Endothelial cell of umbilical vein (primary cell): ENCODE measurements at regions not wholly inside any gene's neighbourhood (a gene's known extent, or its start where the extent isn't known, plus 50 kb on each side); places are given as distances from the start of the nearest gene placed in this dataset.
A peak's percentile ranks its signal among the peaks of the same experiment; 100 is the strongest.

Experiments used
- BruUV-seq: library from RNA; stranded (reverse); fragments of 400-500 nt; replicated peaks from 2 replicates; lab custom pipeline; 2021; lab: Mats Ljungman, UMichigan
- CTCF ChIA-PET: fragments of 300-600, 350-600 bp; sonication (Branson Sonifier 250); formaldehyde crosslinking; loops from one replicate; lab custom pipeline; 2021; ENCODE audit warnings: antibody characterized with exemption, inconsistent platforms; lab: Charles Lee
- POLR2A ChIA-PET: fragments of 300-600, 350-600 bp; sonication (Branson Sonifier 250); formaldehyde crosslinking; loops from one replicate; lab custom pipeline; 2021; ENCODE audit warnings: antibody characterized with exemption, inconsistent platforms; lab: Charles Lee
- DNase-seq: peaks from one replicate; pipeline ENCODE4 v3.0.0-alpha.2; 2011; ENCODE audit warnings: low read depth, low spot score
- FAIRE-seq: peaks from 2 replicates; lab custom pipeline; 2011; peaks lifted over from hg19 to GRCh38; lab: Jason Lieb, UNC
- H2AFZ ChIP-seq: 2 replicates; pipeline ENCODE4 v1.6.0; 2012; ENCODE audit warnings: low read depth, low read length, control low read depth, inconsistent platforms
- H3K27ac ChIP-seq: 2 replicates; pipeline ENCODE4 v1.5.1; 2011; ENCODE audit warnings: low read depth, mild to moderate bottlenecking, control low read depth, low read length, moderate library complexity; ENCODE audit not compliant: insufficient read depth
- H3K27me3 ChIP-seq, 2 experiments: 2 replicates each; pipeline versions ENCODE4 v1.6.0 to v1.6.1; 2011; ENCODE audit warnings: low read length in 2 of 2, mixed read lengths in 1 of 2; ENCODE audit not compliant: control insufficient read depth in 2 of 2, insufficient read depth in 2 of 2
- H3K36me3 ChIP-seq, 2 experiments: 2 replicates in 1 of 2; 3 replicates in 1 of 2; pipeline ENCODE4 v1.5.1; 2011; ENCODE audit warnings: low read length in 2 of 2, mild to moderate bottlenecking in 1 of 2, moderate library complexity in 1 of 2; ENCODE audit not compliant: control insufficient read depth in 2 of 2, insufficient read depth in 2 of 2; ENCODE audit errors: extremely low read depth in 1 of 2
- H3K4me1 ChIP-seq: 3 replicates; pipeline ENCODE4 v1.5.1; 2011; ENCODE audit warnings: mild to moderate bottlenecking, low read length; ENCODE audit not compliant: control insufficient read depth, insufficient read depth; ENCODE audit errors: extremely low read depth
- H3K4me2 ChIP-seq: 2 replicates; pipeline ENCODE4 v1.6.1; 2011; ENCODE audit warnings: low read length, control low read depth, mixed read lengths; ENCODE audit not compliant: insufficient read depth
- H3K4me3 ChIP-seq, 3 experiments: fragments of 200-600 bp in 1 of 3; sonication (generic), shearing (Covaris generic) in 1 of 3; replicated peaks in 1 of 3; 2 replicates each; pipeline ENCODE4 v1.5.1; 2011 to 2016; ENCODE audit warnings: control low read depth in 3 of 3, low read length in 3 of 3, mild to moderate bottlenecking in 2 of 3, inconsistent platforms in 1 of 3, low read depth in 1 of 3, moderate library complexity in 1 of 3; ENCODE audit not compliant: insufficient read depth in 1 of 3
- H3K79me2 ChIP-seq: 2 replicates; pipeline ENCODE4 v1.6.0; 2012; ENCODE audit warnings: low read length, inconsistent platforms; ENCODE audit not compliant: control insufficient read depth, insufficient read depth
- H3K9ac ChIP-seq: replicated peaks from 2 replicates; pipeline ENCODE3; 2011; ENCODE audit warnings: low read length, control low read depth; ENCODE audit not compliant: insufficient read depth; ENCODE audit errors: extremely low read depth
- H3K9me1 ChIP-seq: replicated peaks from 3 replicates; pipeline ENCODE4 v1.6.0; 2011; ENCODE audit warnings: mild to moderate bottlenecking, low read length; ENCODE audit not compliant: control insufficient read depth, insufficient read depth; ENCODE audit errors: extremely low read depth
- H3K9me3 ChIP-seq: replicated peaks from 2 replicates; pipeline ENCODE4 v1.5.1; 2012; ENCODE audit warnings: low read length, inconsistent platforms; ENCODE audit not compliant: control insufficient read depth, insufficient read depth
- H4K20me1 ChIP-seq: replicated peaks from 2 replicates; pipeline ENCODE3; 2011; ENCODE audit warnings: mild to moderate bottlenecking, low read length; ENCODE audit not compliant: control insufficient read depth, insufficient read depth; ENCODE audit errors: extremely low read depth
- CTCF ChIP-seq, 2 donors: IDR thresholded peaks; 1 replicate in 1 of 2; 2 replicates in 1 of 2; pipeline ENCODE4 v1.5.1; 2011; ENCODE audit warnings: low read length in 2 of 2, mild to moderate bottlenecking in 2 of 2, moderate library complexity in 2 of 2, control low read depth in 1 of 2, inconsistent platforms in 1 of 2, low read depth in 1 of 2; ENCODE audit not compliant: insufficient read depth in 1 of 2; ENCODE audit errors: extremely low read depth in 1 of 2
- EZH2 ChIP-seq: IDR thresholded peaks from 2 replicates; pipeline ENCODE4 v1.6.1; 2012; ENCODE audit warnings: borderline replicate concordance, low read depth, mild to moderate bottlenecking, moderate library complexity, low read length, inconsistent platforms; ENCODE audit not compliant: severe bottlenecking
- FOS ChIP-seq: IDR thresholded peaks from 2 replicates; pipeline ENCODE4 v1.6.1; 2011; ENCODE audit warnings: mild to moderate bottlenecking, low read length, moderate library complexity, borderline replicate concordance; ENCODE audit not compliant: insufficient read depth
- GATA2 ChIP-seq: IDR thresholded peaks from 2 replicates; pipeline ENCODE4 v1.7.0; 2011; ENCODE audit warnings: low read depth, mild to moderate bottlenecking, moderate library complexity, mixed read lengths, low read length; ENCODE audit not compliant: insufficient read length, insufficient read depth
- JUN ChIP-seq: IDR thresholded peaks from 2 replicates; pipeline ENCODE4 v1.6.1; 2011; ENCODE audit warnings: borderline replicate concordance, low read depth; ENCODE audit not compliant: insufficient read length, insufficient read depth
- MAX ChIP-seq: IDR thresholded peaks from 2 replicates; pipeline ENCODE4 v1.6.1; 2011; ENCODE audit not compliant: insufficient read depth, insufficient read length
- MYC ChIP-seq: IDR thresholded peaks from one replicate; pipeline ENCODE4 v1.6.1; 2011; ENCODE audit warnings: mild to moderate bottlenecking, low read depth, low read length
- POLR2A ChIP-seq: IDR thresholded peaks from 2 replicates; pipeline ENCODE4 v1.6.1; 2012; ENCODE audit warnings: low read depth, mild to moderate bottlenecking, control low read depth, low read length
- POLR2AphosphoS5 ChIP-seq: IDR thresholded peaks from 2 replicates; pipeline ENCODE4 v1.6.1; 2012; ENCODE audit warnings: low read depth, mild to moderate bottlenecking, control low read depth, low read length, moderate library complexity; ENCODE audit not compliant: insufficient read depth
- dilution Hi-C: fragments of 300-500 bp; cut with MboI; formaldehyde crosslinking; loops from one replicate; pipeline ENCODE4 v1.15.0; 2019; ENCODE audit warnings: low sequenced_read_pairs; ENCODE audit not compliant: extremely low pct_ligation_motif_present
- intact Hi-C: fragments of 100-400 bp; cut with micrococcal nuclease; formaldehyde crosslinking; loops from one replicate; pipeline ENCODE4 v1.10.0; 2022

- H3K27me3 ChIP-seq: no peaks in the 10 kb centered on the region
- H3K9ac ChIP-seq: peak overlapping the region; percentile 62
- no peak overlapping the region for H3K4me3 ChIP-seq
- DNase-seq (no peak), FAIRE-seq (peak; percentile 62)
- TSS peak; percentile 93 for BruUV-seq
- H2AFZ ChIP-seq: no peak overlapping the region
- ChIA-PET POLR2A (no interaction called here), CTCF (interaction anchor here (1.0 to 1.8 kb wide), 3 partner anchors 13 to 192 kb away, joined by 3 to 6 read pairs (median 4); no protein-coding TSS in a partner anchor)
- H3K27ac ChIP-seq: peak overlapping the region; percentile 86
- peak overlapping the region; percentile 49 for H3K4me2 ChIP-seq
- no peaks in the 10 kb centered on the region for H4K20me1 ChIP-seq
- no peaks in the 10 kb centered on the region for H3K9me3 ChIP-seq
- H3K79me2 ChIP-seq: no peaks in the 10 kb centered on the region
- H3K4me1 ChIP-seq: peaks cover 25% of the 10 kb centered on the region
- TF ChIP-seq GATA2 (no peak), JUN (no peak), FOS (no peak), MAX (no peak), POLR2A (no peak), MYC (no peak), CTCF (IDR thresholded peaks at IDR 0.05; ENCODE audit: extremely low read depth in 1 of 2, insufficient read depth in 1 of 2, low read depth in 1 of 2, low read length in 2 of 2) (no peak), EZH2 (no peak), POLR2AphosphoS5 (no peak)
- H3K36me3 ChIP-seq: no peaks in the 10 kb centered on the region
- dilution Hi-C loops: no loop called here
- intact Hi-C loops: loop anchor here (1.0 to 10.0 kb wide), 14 partner anchors 19 to 827 kb away; no protein-coding TSS in a partner anchor
- no peaks in the 10 kb centered on the region for H3K9me1 ChIP-seq
These were observed 633.3 kb downstream of the PTPRC start for GRCh38 chr1:199272139-199272544.
